OCI-LY3 (cell line): ENCODE measurements at regions not wholly inside any gene's neighbourhood (a gene's known extent, or its start where the extent isn't known, plus 50 kb on each side); places are given as distances from the start of the nearest gene placed in this dataset.

ENCODE experiments used
- H2AFZ ChIP-seq: fragments of 200-600, 300-600 bp; shearing (Covaris generic); 2 replicates; pipeline ENCODE4 v1.6.0; 2014; ENCODE audit warnings: antibody characterized with exemption, low read depth, low read length
- H3K27ac ChIP-seq: fragments of 200-600, 300-600 bp; sonication (generic); 2 replicates; pipeline ENCODE4 v1.5.1; 2014; ENCODE audit warnings: mild to moderate bottlenecking, low read length, moderate library complexity, mixed read lengths
- H3K27me3 ChIP-seq: fragments of 200-600, 300-600 bp; sonication (generic); 2 replicates; pipeline ENCODE4 v1.6.1; 2014; ENCODE audit warnings: low read depth, low read length, mixed read lengths
- H3K36me3 ChIP-seq: fragments of 200-600, 300-600 bp; sonication (generic); replicated peaks from 2 replicates; pipeline ENCODE3; 2014; ENCODE audit warnings: low read depth, low read length, mixed read lengths
- H3K4me1 ChIP-seq: fragments of 300-600, 200-600 bp; sonication (generic); 2 replicates; pipeline ENCODE4 v1.6.1; 2014; ENCODE audit warnings: low read length, mixed read lengths
- H3K4me2 ChIP-seq: fragments of 200-600, 300-600 bp; sonication (generic); 2 replicates; pipeline ENCODE4 v1.6.1; 2014; ENCODE audit warnings: low read length, mixed read lengths
- H3K4me3 ChIP-seq: fragments of 300-600, 200-600 bp; sonication (generic); 2 replicates; pipeline ENCODE4 v1.5.1; 2014; ENCODE audit warnings: antibody characterized with exemption, mild to moderate bottlenecking, low read length, moderate library complexity
- H3K79me2 ChIP-seq: fragments of 300-600, 200-600 bp; shearing (Covaris generic); 2 replicates; pipeline ENCODE4 v1.6.1; 2014; ENCODE audit warnings: mild to moderate bottlenecking, low read length, mixed read lengths
- H3K9ac ChIP-seq: fragments of 300-600, 200-600 bp; shearing (Covaris generic); 2 replicates; pipeline ENCODE4 v1.6.0; 2014; ENCODE audit warnings: mild to moderate bottlenecking, low read length, moderate library complexity
- H3K9me3 ChIP-seq: fragments of 200-600, 300-600 bp; shearing (Covaris generic); 2 replicates; pipeline ENCODE4 v1.6.1; 2014; ENCODE audit warnings: low read length, mixed read lengths; ENCODE audit not compliant: insufficient read depth
- H4K20me1 ChIP-seq: fragments of 200-600, 300-600 bp; sonication (generic); 2 replicates; pipeline ENCODE4 v1.6.1; 2016; ENCODE audit warnings: low read length, mixed read lengths; ENCODE audit not compliant: insufficient read depth
- CTCF ChIP-seq: fragments of 200-600, 300-600 bp; sonication (generic); IDR thresholded peaks from 2 replicates; pipeline ENCODE4 v1.5.1; 2014; ENCODE audit warnings: antibody characterized with exemption, low read length, low read depth
- EZH2phosphoT487 ChIP-seq: fragments of 200-600 bp; shearing (Covaris generic); IDR thresholded peaks from 2 replicates; pipeline ENCODE4 v1.6.1; 2018; ENCODE audit warnings: antibody characterized with exemption, mixed run types, low read depth

DNA sequence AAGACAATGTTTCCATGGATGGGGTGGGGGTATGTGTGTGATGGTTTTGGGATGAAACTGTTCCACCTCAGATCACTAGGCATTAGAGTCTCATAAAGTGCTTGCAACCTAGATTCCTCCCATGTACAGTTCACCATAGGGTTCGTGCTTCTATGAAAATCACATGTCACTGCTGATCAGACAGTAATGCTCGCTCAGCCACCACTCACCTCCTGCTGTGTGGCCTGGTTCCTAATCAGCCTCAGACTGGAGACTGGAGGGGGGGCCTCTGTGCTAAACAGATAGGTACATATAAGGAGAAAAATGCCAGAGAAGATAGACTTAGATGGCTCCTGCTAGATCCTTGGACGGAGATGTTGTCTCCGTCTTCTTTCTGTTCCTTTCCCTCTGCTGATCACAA lies 1296.9 kb upstream of the SEL1L start:
- H3K9ac ChIP-seq = no peak overlapping the region
- no peaks in the 10 kb centered on the region for H3K36me3 ChIP-seq
- TF ChIP-seq CTCF (no peak), EZH2phosphoT487 (no peak)
- H3K4me2 ChIP-seq = no peak overlapping the region
- no peak overlapping the region for H3K4me3 ChIP-seq
- no peaks in the 10 kb centered on the region for H4K20me1 ChIP-seq
- H3K4me1 ChIP-seq = peaks cover 4% of the 10 kb centered on the region; the same call in 1 of the 2 replicates
- H3K9me3 ChIP-seq = no peaks in the 10 kb centered on the region
- H3K27me3 ChIP-seq = no peaks in the 10 kb centered on the region
- H2AFZ ChIP-seq = no peak overlapping the region
- H3K79me2 ChIP-seq = no peaks in the 10 kb centered on the region
- H3K27ac ChIP-seq = no peak overlapping the region

DNA sequence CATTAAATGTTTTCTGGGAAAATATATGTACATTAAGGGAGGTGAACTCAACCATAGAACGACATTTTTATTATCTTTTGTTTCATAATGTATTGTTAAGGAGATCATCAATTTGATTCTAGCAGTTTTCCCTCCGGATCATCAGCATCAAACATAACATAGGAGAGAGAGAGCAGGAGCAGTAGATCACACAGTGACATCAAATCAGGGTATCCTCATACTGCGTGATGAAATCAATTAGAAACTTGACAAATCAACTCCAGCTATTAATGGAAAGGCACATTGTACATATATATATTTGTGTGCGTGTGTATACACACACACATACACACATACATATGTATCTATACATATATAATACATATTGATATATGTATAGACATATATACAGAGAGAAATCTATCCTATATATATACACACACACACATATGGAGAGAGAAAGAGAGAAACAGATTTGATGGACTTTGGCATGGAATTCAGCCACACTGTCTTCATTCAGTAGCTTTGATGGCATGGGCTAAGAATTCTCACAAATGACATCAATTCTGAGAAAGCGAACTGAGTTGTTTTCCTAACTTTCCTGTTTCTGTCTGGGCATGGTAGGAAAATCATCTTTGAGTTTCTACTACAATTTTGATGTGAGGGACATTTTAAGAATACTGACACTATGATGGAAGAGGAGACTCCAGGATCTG lies 1302.8 kb upstream of the SEL1L start:
- TF ChIP-seq EZH2phosphoT487 = no peak
- no peak for TF ChIP-seq CTCF
- Histone ChIP-seq H3K4me1 (no peaks in the 10 kb centered on the region), H3K9ac (no peak overlapping the region), H2AFZ (no peak overlapping the region), H3K36me3 (no peaks in the 10 kb centered on the region), H3K27me3 (no peaks in the 10 kb centered on the region), H3K27ac (no peak overlapping the region), H3K4me3 (no peak overlapping the region), H3K4me2 (no peak overlapping the region), H3K9me3 (no peaks in the 10 kb centered on the region), H3K79me2 (no peaks in the 10 kb centered on the region), H4K20me1 (no peaks in the 10 kb centered on the region)

DNA sequence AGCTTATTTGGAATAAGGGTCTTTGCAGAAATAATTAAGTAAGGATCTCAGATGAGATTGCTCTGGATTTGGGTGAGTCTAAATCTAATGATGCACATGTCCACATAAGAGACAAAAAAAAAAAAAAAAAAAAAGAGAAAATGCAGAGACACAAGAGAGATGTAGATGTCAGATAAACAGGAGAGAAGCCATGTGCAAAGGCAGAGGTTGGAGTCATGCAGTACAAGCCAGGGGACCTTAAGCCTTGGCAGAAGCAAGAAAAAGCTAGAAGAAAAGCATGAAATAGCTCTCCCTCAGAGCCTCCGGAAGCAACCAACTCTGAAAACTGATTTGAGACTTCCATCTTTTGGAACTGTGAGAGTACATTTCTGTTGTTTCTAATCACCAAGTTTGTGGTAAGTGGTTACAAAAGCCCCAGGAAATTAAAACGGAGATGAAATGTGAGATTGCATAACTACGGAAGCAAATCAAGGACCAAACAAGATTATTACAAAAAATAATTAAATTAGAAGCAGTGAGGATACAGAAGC lies 1304.0 kb upstream of the SEL1L start:
- no peaks in the 10 kb centered on the region for H4K20me1 ChIP-seq
- H3K36me3 ChIP-seq = no peaks in the 10 kb centered on the region
- H3K79me2 ChIP-seq = no peaks in the 10 kb centered on the region
- H3K9ac ChIP-seq = no peak overlapping the region
- no peaks in the 10 kb centered on the region for H3K27me3 ChIP-seq
- H3K9me3 ChIP-seq = no peaks in the 10 kb centered on the region
- H3K4me2 ChIP-seq = no peak overlapping the region
- no peak overlapping the region for H3K4me3 ChIP-seq
- H3K27ac ChIP-seq = no peak overlapping the region
- no peaks in the 10 kb centered on the region for H3K4me1 ChIP-seq
- TF ChIP-seq EZH2phosphoT487 (no peak), CTCF (no peak)
- no peak overlapping the region for H2AFZ ChIP-seq

- Histone ChIP-seq H3K27ac (no peak overlapping the region), H3K4me2 (no peak overlapping the region), H2AFZ (no peak overlapping the region), H3K4me3 (no peak overlapping the region), H3K36me3 (no peaks in the 10 kb centered on the region), H4K20me1 (no peaks in the 10 kb centered on the region), H3K4me1 (no peaks in the 10 kb centered on the region), H3K79me2 (no peaks in the 10 kb centered on the region), H3K9me3 (no peaks in the 10 kb centered on the region), H3K9ac (no peak overlapping the region), H3K27me3 (no peaks in the 10 kb centered on the region)
- TF ChIP-seq EZH2phosphoT487 (no peak), CTCF (no peak)
These were observed 1316.9 kb upstream of the SEL1L start for GRCh38 chr14:82850576-82850975.
